ENCODE measurements at regions not wholly inside any gene's neighbourhood (a gene's known extent, or its start where the extent isn't known, plus 50 kb on each side); places are given as distances from the start of the nearest gene placed in this dataset.

- no peak for TF ChIP-seq CTCF (IDR thresholded peaks at IDR 0.05)
- TF ChIP-seq POLR2A (IDR thresholded peaks at IDR 0.05) = no peak
Observed at GRCh38 chr6:170183521-170183920, 107.4 kb downstream of the DLL1 start.
